ENCODE measurements at regions not wholly inside any gene's neighbourhood (a gene's known extent, or its start where the extent isn't known, plus 50 kb on each side); places are given as distances from the start of the nearest gene placed in this dataset.

DNA sequence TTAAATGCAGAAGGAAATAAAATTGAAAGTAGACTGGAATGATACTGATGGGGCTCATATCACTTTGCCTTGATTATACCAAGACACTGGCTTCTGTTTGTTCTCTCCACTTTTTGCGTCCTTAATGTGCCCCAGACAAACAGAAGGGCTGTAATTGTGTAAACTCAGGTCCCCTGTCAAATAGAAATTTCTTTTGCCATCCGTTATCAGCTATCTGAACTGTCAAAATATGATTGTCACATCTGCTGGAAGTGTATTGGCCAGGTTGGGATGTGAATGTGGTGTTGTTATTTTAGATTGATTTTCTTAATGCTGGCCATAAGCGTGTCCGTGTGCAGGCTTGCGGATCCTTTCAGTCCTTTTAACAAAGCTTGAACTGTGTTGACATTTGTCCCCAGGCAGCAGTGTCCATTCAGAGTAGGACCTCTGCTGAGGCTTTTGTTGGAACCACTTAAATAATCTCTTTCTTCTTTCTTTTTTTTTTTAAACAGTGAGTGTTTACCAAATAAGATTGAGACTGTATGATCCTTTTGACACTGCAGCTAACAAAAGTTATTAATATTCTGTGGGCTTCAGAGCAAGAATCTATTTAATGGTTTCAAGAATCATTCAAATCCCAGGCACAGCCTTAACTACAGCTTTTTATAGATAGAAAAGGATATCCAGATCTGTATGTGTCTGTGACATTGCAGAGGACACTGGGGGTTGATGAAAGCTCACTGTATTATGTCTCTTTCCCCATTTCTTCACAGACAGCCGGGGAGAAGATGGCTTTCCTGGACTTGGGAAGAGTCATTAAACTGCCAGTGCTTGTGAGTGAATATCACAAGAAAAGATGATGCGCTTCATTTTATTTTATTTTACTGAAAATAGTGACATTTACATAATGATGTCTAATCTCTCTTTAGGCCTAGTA lies 171.7 kb downstream of the ZNF608 start:
- no peak for TF ChIP-seq ZFP3 (CRISPR knock-in tag; IDR thresholded peaks at IDR 0.05)
- TF ChIP-seq TSHZ2 (CRISPR knock-in tag; IDR thresholded peaks at IDR 0.05) = no peak
- TF ChIP-seq, protein P1, sequence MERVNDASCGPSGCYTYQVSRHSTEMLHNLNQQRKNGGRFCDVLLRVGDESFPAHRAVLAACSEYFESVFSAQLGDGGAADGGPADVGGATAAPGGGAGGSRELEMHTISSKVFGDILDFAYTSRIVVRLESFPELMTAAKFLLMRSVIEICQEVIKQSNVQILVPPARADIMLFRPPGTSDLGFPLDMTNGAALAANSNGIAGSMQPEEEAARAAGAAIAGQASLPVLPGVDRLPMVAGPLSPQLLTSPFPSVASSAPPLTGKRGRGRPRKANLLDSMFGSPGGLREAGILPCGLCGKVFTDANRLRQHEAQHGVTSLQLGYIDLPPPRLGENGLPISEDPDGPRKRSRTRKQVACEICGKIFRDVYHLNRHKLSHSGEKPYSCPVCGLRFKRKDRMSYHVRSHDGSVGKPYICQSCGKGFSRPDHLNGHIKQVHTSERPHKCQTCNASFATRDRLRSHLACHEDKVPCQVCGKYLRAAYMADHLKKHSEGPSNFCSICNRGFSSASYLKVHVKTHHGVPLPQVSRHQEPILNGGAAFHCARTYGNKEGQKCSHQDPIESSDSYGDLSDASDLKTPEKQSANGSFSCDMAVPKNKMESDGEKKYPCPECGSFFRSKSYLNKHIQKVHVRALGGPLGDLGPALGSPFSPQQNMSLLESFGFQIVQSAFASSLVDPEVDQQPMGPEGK (CRISPR knock-in tag; IDR thresholded peaks at IDR 0.05; ENCODE audit: borderline replicate concordance) = no peak
- no peak for TF ChIP-seq ARNTL (CRISPR knock-in tag; IDR thresholded peaks at IDR 0.05; ENCODE audit: borderline replicate concordance, low read depth)
- TF ChIP-seq ZNF70 (CRISPR knock-in tag; IDR thresholded peaks at IDR 0.05) = no peak
- TF ChIP-seq ESRRG (CRISPR knock-in tag; IDR thresholded peaks at IDR 0.05) = no peak
- TF ChIP-seq TCF4 (CRISPR knock-in tag; IDR thresholded peaks at IDR 0.05; ENCODE audit: borderline replicate concordance) = no peak
- TF ChIP-seq ZNF565 (CRISPR knock-in tag; conservative IDR thresholded peaks at IDR 0.05; ENCODE audit: low read depth) = no peak
